Loucy (cell line): ENCODE measurements at regions not wholly inside any gene's neighbourhood (a gene's known extent, or its start where the extent isn't known, plus 50 kb on each side); places are given as distances from the start of the nearest gene placed in this dataset.

Source experiments
- H2AFZ ChIP-seq: fragments of 200-600 bp; sonication (generic); 2 replicates; pipeline ENCODE4 v1.6.0; 2016; ENCODE audit warnings: antibody characterized with exemption, mild to moderate bottlenecking, low read length, moderate library complexity
- H3F3A ChIP-seq: fragments of 200-600 bp; 2 replicates; pipeline ENCODE4 v1.6.0; 2016; ENCODE audit warnings: antibody characterized with exemption, low read depth, mild to moderate bottlenecking
- H3K27me3 ChIP-seq: fragments of 200-600 bp; sonication (generic); 2 replicates; pipeline ENCODE4 v1.6.1; 2014; ENCODE audit warnings: low read length, mild to moderate bottlenecking; ENCODE audit not compliant: insufficient read depth, poor library complexity, severe bottlenecking
- H3K36me3 ChIP-seq: fragments of 200-600 bp; sonication (generic); 2 replicates; pipeline ENCODE4 v1.6.1; 2016; ENCODE audit warnings: low read length; ENCODE audit not compliant: insufficient read depth
- H3K4me1 ChIP-seq: fragments of 200-600 bp; sonication (generic); 2 replicates; pipeline ENCODE4 v1.5.1; 2014; ENCODE audit warnings: low read length, mild to moderate bottlenecking; ENCODE audit not compliant: insufficient read depth, poor library complexity, severe bottlenecking
- H3K4me2 ChIP-seq: fragments of 200-600 bp; sonication (generic); 2 replicates; pipeline ENCODE4 v1.6.0; 2014; ENCODE audit warnings: antibody characterized with exemption, low read length, low read depth, mild to moderate bottlenecking; ENCODE audit not compliant: poor library complexity, severe bottlenecking
- H3K4me3 ChIP-seq: fragments of 200-600 bp; sonication (generic); 2 replicates; pipeline ENCODE4 v1.5.1; 2014; ENCODE audit warnings: low read length, mild to moderate bottlenecking, mixed read lengths; ENCODE audit not compliant: poor library complexity, severe bottlenecking
- H3K79me2 ChIP-seq: fragments of 200-600 bp; sonication (generic); 2 replicates; pipeline ENCODE4 v1.6.1; 2014; ENCODE audit warnings: low read length; ENCODE audit not compliant: insufficient read depth
- H3K9ac ChIP-seq: fragments of 200-600 bp; sonication (generic); 2 replicates; pipeline ENCODE4 v1.6.0; 2014; ENCODE audit warnings: mild to moderate bottlenecking, low read depth, low read length, moderate library complexity; ENCODE audit not compliant: poor library complexity, severe bottlenecking
- H3K9me2 ChIP-seq: fragments of 200-600 bp; sonication (generic); replicated peaks from 2 replicates; pipeline ENCODE4 v1.6.1; 2016; ENCODE audit warnings: low read depth, low read length, mixed read lengths
- H3K9me3 ChIP-seq: fragments of 200-600 bp; sonication (generic); 2 replicates; pipeline ENCODE4 v1.6.1; 2014; ENCODE audit warnings: mild to moderate bottlenecking, antibody characterized with exemption, low read length, low read depth; ENCODE audit not compliant: insufficient read depth
- H4K20me1 ChIP-seq: fragments of 200-600 bp; sonication (generic); 2 replicates; pipeline ENCODE4 v1.6.0; 2014; ENCODE audit warnings: antibody characterized with exemption, low read length, mild to moderate bottlenecking; ENCODE audit not compliant: insufficient read depth, poor library complexity, severe bottlenecking
- CTCF ChIP-seq: fragments of 200-600 bp; sonication (generic); conservative IDR thresholded peaks from 2 replicates; pipeline ENCODE4 v1.5.1; 2014; ENCODE audit warnings: mild to moderate bottlenecking, antibody characterized with exemption, low read length
- EZH2phosphoT487 ChIP-seq: fragments of 200-600 bp; IDR thresholded peaks from 2 replicates; pipeline ENCODE4 v1.6.1; 2018; ENCODE audit warnings: antibody characterized with exemption, mild to moderate bottlenecking, moderate library complexity, borderline replicate concordance

GRCh38 chr15:87732976-87733375 lies 523.6 kb downstream of the NTRK3 start:
- Histone ChIP-seq H2AFZ (no peak overlapping the region), H3K4me3 (no peak overlapping the region), H3F3A (no peaks in the 10 kb centered on the region), H3K36me3 (no peaks in the 10 kb centered on the region), H3K79me2 (no peaks in the 10 kb centered on the region), H3K9ac (no peak overlapping the region), H3K27me3 (no peaks in the 10 kb centered on the region), H3K4me1 (no peaks in the 10 kb centered on the region), H3K9me2 (no peaks in the 10 kb centered on the region), H4K20me1 (no peaks in the 10 kb centered on the region), H3K9me3 (no peaks in the 10 kb centered on the region), H3K4me2 (no peak overlapping the region)
- TF ChIP-seq EZH2phosphoT487: no peak
- TF ChIP-seq CTCF: no peak

- Histone ChIP-seq H3K79me2 (no peaks in the 10 kb centered on the region), H3K36me3 (no peaks in the 10 kb centered on the region), H3K9me2 (no peaks in the 10 kb centered on the region), H3F3A (no peaks in the 10 kb centered on the region), H3K4me1 (no peaks in the 10 kb centered on the region), H3K4me3 (no peak overlapping the region), H3K9me3 (no peaks in the 10 kb centered on the region), H2AFZ (no peak overlapping the region), H4K20me1 (no peaks in the 10 kb centered on the region), H3K4me2 (no peak overlapping the region), H3K27me3 (no peaks in the 10 kb centered on the region), H3K9ac (no peak overlapping the region)
- TF ChIP-seq CTCF (no peak), EZH2phosphoT487 (no peak)
Observed at GRCh38 chr15:87731630-87732029, 524.9 kb downstream of the NTRK3 start.

GRCh38 chr15:87730706-87731105 lies 525.8 kb downstream of the NTRK3 start:
- Histone ChIP-seq H3K36me3 (no peaks in the 10 kb centered on the region), H2AFZ (no peak overlapping the region), H3K9me3 (no peaks in the 10 kb centered on the region), H3K4me2 (no peak overlapping the region), H3K27me3 (no peaks in the 10 kb centered on the region), H3K79me2 (no peaks in the 10 kb centered on the region), H4K20me1 (no peaks in the 10 kb centered on the region), H3K4me1 (no peaks in the 10 kb centered on the region), H3K9me2 (no peaks in the 10 kb centered on the region), H3F3A (no peaks in the 10 kb centered on the region), H3K9ac (no peak overlapping the region), H3K4me3 (no peak overlapping the region)
- TF ChIP-seq CTCF (no peak), EZH2phosphoT487 (no peak)
